ENCODE measurements at regions not wholly inside any gene's neighbourhood (a gene's known extent, or its start where the extent isn't known, plus 50 kb on each side); places are given as distances from the start of the nearest gene placed in this dataset.
A peak's percentile ranks its signal among the peaks of the same experiment; 100 is the strongest.

GRCh38 chr2:193861557-193861956 lies 1666.8 kb upstream of the TMEFF2 start:
- H3K27ac Mint-ChIP-seq (ENCODE audit: low read depth, unreplicated experiment): no peak overlapping the region
- ChIA-PET CTCF (no interaction called here), POLR2A (no interaction called here)
- H3K9me3 Mint-ChIP-seq (ENCODE audit: unreplicated experiment): no peaks in the 10 kb centered on the region
- intact Hi-C loops (cut with micrococcal nuclease): no loop called here
- H3K27me3 Mint-ChIP-seq (ENCODE audit: insufficient read depth, unreplicated experiment): no peaks in the 10 kb centered on the region
- no peak for DNase-seq (ENCODE audit: unreplicated experiment)
- no peak overlapping the region for H3K4me3 Mint-ChIP-seq (ENCODE audit: unreplicated experiment)
- no peaks in the 10 kb centered on the region for H3K4me1 Mint-ChIP-seq (ENCODE audit: insufficient read depth, unreplicated experiment)
- no peaks in the 10 kb centered on the region for H3K36me3 Mint-ChIP-seq (ENCODE audit: insufficient read depth, unreplicated experiment)
- BruUV-seq (replicated peaks): no TSS peak
- TF ChIP-seq CTCF (IDR thresholded peaks at IDR 0.05; ENCODE audit: unreplicated experiment): peak; percentile 6

- ChIA-PET POLR2A (no interaction called here), CTCF (no interaction called here)
- peak overlapping the region; percentile 83 for H3K27ac Mint-ChIP-seq (ENCODE audit: low read depth, unreplicated experiment)
- H3K27me3 Mint-ChIP-seq (ENCODE audit: insufficient read depth, unreplicated experiment): no peaks in the 10 kb centered on the region
- H3K36me3 Mint-ChIP-seq (ENCODE audit: insufficient read depth, unreplicated experiment): no peaks in the 10 kb centered on the region
- BruUV-seq (replicated peaks): no TSS peak
- intact Hi-C loops (cut with micrococcal nuclease): no loop called here
- no peak overlapping the region for H3K4me3 Mint-ChIP-seq (ENCODE audit: unreplicated experiment)
- no peak for DNase-seq (ENCODE audit: unreplicated experiment)
- H3K4me1 Mint-ChIP-seq (ENCODE audit: insufficient read depth, unreplicated experiment): peaks cover 16% of the 10 kb centered on the region
- H3K9me3 Mint-ChIP-seq (ENCODE audit: unreplicated experiment): no peaks in the 10 kb centered on the region
- TF ChIP-seq CTCF (IDR thresholded peaks at IDR 0.05; ENCODE audit: unreplicated experiment): no peak
These were observed 1653.3 kb upstream of the TMEFF2 start for GRCh38 chr2:193847991-193848390.

- peak; percentile 71 for DNase-seq (ENCODE audit: unreplicated experiment)
- POLR2A ChIA-PET: interaction anchor here (0.5 kb wide), 1 partner anchor 257 kb away, joined by 3 read pairs; no protein-coding TSS in a partner anchor
- intact Hi-C loops (cut with micrococcal nuclease): no loop called here
- H3K36me3 Mint-ChIP-seq (ENCODE audit: insufficient read depth, unreplicated experiment): no peaks in the 10 kb centered on the region
- H3K4me1 Mint-ChIP-seq (ENCODE audit: insufficient read depth, unreplicated experiment): peaks cover 16% of the 10 kb centered on the region
- CTCF ChIA-PET: no interaction called here
- no peaks in the 10 kb centered on the region for H3K27me3 Mint-ChIP-seq (ENCODE audit: insufficient read depth, unreplicated experiment)
- no peak for TF ChIP-seq CTCF (IDR thresholded peaks at IDR 0.05; ENCODE audit: unreplicated experiment)
- H3K9me3 Mint-ChIP-seq (ENCODE audit: unreplicated experiment): no peaks in the 10 kb centered on the region
- no peak overlapping the region for H3K4me3 Mint-ChIP-seq (ENCODE audit: unreplicated experiment)
- peak overlapping the region; percentile 83 for H3K27ac Mint-ChIP-seq (ENCODE audit: low read depth, unreplicated experiment)
- BruUV-seq (replicated peaks): no TSS peak
These were observed 1652.4 kb upstream of the TMEFF2 start for GRCh38 chr2:193847130-193847529.

GRCh38 chr2:193845604-193846003 lies 1650.9 kb upstream of the TMEFF2 start:
- H3K27me3 Mint-ChIP-seq (ENCODE audit: insufficient read depth, unreplicated experiment): no peaks in the 10 kb centered on the region
- DNase-seq (ENCODE audit: unreplicated experiment): no peak
- H3K27ac Mint-ChIP-seq (ENCODE audit: low read depth, unreplicated experiment): no peak overlapping the region
- H3K4me3 Mint-ChIP-seq (ENCODE audit: unreplicated experiment): no peak overlapping the region
- H3K9me3 Mint-ChIP-seq (ENCODE audit: unreplicated experiment): no peaks in the 10 kb centered on the region
- ChIA-PET CTCF (no interaction called here), POLR2A (no interaction called here)
- no peaks in the 10 kb centered on the region for H3K36me3 Mint-ChIP-seq (ENCODE audit: insufficient read depth, unreplicated experiment)
- no TSS peak for BruUV-seq (replicated peaks)
- intact Hi-C loops (cut with micrococcal nuclease): no loop called here
- TF ChIP-seq CTCF (IDR thresholded peaks at IDR 0.05; ENCODE audit: unreplicated experiment): no peak
- peaks cover 21% of the 10 kb centered on the region for H3K4me1 Mint-ChIP-seq (ENCODE audit: insufficient read depth, unreplicated experiment)
